ENCODE measurements at regions not wholly inside any gene's neighbourhood (a gene's known extent, or its start where the extent isn't known, plus 50 kb on each side); places are given as distances from the start of the nearest gene placed in this dataset.

DNA sequence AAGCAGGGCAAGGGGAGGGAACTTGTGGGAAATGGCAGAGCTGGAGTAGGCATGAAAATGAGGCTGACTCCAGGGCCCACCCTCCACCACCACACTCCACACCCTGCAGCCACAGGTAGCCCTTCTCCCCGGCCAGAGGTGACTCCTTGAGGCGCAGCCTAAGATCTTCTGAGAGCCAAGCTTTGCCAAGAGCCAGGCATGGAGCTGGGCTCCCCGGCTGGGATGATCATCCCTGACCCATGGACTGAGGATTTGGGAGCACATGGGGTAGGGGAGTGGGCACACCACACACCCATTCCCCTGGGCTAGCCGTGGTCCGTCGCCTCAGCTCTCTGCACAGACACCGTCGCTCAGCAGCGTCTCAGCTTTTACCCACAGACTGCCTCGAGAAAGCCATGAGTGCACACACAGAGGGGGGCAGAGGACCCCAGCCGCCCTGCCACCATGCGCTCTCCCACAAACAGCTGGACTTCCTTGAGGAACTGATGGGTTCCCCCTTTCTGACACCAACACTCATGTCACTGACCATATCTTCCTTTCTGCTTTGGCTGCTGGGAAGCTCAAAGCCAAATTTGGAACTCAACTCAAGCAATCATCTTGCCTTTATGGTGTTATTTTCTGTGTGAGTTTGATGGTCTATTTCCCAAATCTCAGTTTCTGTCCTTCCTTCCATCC lies 123.6 kb upstream of the RUNX3 start:
- WGBS (ENCODE audit: missing lambda C conversion rate) = 60% methylated on average over 12 of the region's 12 CpGs
- no peaks in the 10 kb centered on the region for H3K4me1 ChIP-seq
- no peak for ATAC-seq
- DNase-seq (ENCODE audit: low read depth in 1 of 2, low spot score in 1 of 2) = no peak
- no peak overlapping the region for H3K27ac ChIP-seq
- ChIA-PET CTCF (interaction anchor here (1.1 to 1.6 kb wide), 2 partner anchors 16 to 122 kb away, joined by 3 to 7 read pairs; no protein-coding TSS in a partner anchor), POLR2A (no interaction called here)
- H3K4me2 ChIP-seq = no peak overlapping the region
- H3K9me3 ChIP-seq = no peaks in the 10 kb centered on the region
- FAIRE-seq = no peak
- TF ChIP-seq RCOR1 (IDR thresholded peaks at IDR 0.05; ENCODE audit: low read depth, low read length) = no peak
- TF ChIP-seq SMC3 (IDR thresholded peaks at IDR 0.05) = no peak
- no peak for TF ChIP-seq ZC3H11A (IDR thresholded peaks at IDR 0.05)
- TF ChIP-seq KDM5A (IDR thresholded peaks at IDR 0.05) = no peak
- TF ChIP-seq, protein P1, sequence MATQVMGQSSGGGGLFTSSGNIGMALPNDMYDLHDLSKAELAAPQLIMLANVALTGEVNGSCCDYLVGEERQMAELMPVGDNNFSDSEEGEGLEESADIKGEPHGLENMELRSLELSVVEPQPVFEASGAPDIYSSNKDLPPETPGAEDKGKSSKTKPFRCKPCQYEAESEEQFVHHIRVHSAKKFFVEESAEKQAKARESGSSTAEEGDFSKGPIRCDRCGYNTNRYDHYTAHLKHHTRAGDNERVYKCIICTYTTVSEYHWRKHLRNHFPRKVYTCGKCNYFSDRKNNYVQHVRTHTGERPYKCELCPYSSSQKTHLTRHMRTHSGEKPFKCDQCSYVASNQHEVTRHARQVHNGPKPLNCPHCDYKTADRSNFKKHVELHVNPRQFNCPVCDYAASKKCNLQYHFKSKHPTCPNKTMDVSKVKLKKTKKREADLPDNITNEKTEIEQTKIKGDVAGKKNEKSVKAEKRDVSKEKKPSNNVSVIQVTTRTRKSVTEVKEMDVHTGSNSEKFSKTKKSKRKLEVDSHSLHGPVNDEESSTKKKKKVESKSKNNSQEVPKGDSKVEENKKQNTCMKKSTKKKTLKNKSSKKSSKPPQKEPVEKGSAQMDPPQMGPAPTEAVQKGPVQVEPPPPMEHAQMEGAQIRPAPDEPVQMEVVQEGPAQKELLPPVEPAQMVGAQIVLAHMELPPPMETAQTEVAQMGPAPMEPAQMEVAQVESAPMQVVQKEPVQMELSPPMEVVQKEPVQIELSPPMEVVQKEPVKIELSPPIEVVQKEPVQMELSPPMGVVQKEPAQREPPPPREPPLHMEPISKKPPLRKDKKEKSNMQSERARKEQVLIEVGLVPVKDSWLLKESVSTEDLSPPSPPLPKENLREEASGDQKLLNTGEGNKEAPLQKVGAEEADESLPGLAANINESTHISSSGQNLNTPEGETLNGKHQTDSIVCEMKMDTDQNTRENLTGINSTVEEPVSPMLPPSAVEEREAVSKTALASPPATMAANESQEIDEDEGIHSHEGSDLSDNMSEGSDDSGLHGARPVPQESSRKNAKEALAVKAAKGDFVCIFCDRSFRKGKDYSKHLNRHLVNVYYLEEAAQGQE (IDR thresholded peaks at IDR 0.05) = no peak
- TF ChIP-seq PBX3 (IDR thresholded peaks at IDR 0.05) = no peak
- no peak for TF ChIP-seq ELK1 (IDR thresholded peaks at IDR 0.05; ENCODE audit: low read depth, low read length)
- no peak for TF ChIP-seq HDAC2 (IDR thresholded peaks at IDR 0.05)
- TF ChIP-seq RFX5 (IDR thresholded peaks at IDR 0.05) = no peak
- TF ChIP-seq, protein P2, sequence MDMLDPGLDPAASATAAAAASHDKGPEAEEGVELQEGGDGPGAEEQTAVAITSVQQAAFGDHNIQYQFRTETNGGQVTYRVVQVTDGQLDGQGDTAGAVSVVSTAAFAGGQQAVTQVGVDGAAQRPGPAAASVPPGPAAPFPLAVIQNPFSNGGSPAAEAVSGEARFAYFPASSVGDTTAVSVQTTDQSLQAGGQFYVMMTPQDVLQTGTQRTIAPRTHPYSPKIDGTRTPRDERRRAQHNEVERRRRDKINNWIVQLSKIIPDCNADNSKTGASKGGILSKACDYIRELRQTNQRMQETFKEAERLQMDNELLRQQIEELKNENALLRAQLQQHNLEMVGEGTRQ (IDR thresholded peaks at IDR 0.05) = no peak
- no peak for TF ChIP-seq E2F6 (IDR thresholded peaks at IDR 0.05; ENCODE audit: borderline replicate concordance, low read depth)
- TF ChIP-seq EHMT2 (IDR thresholded peaks at IDR 0.05; ENCODE audit: low read depth) = no peak
- TF ChIP-seq, protein P3, sequence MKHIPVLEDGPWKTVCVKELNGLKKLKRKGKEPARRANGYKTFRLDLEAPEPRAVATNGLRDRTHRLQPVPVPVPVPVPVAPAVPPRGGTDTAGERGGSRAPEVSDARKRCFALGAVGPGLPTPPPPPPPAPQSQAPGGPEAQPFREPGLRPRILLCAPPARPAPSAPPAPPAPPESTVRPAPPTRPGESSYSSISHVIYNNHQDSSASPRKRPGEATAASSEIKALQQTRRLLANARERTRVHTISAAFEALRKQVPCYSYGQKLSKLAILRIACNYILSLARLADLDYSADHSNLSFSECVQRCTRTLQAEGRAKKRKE (CRISPR knock-in tag; IDR thresholded peaks at IDR 0.05; ENCODE audit: low read depth) = no peak
- TF ChIP-seq HOXA7 (CRISPR knock-in tag; IDR thresholded peaks at IDR 0.05) = no peak
- TF ChIP-seq MYC (IDR thresholded peaks at IDR 0.05; ENCODE audit: borderline replicate concordance, low read length) = no peak
- H3K4me3 ChIP-seq = no peak overlapping the region

DNA sequence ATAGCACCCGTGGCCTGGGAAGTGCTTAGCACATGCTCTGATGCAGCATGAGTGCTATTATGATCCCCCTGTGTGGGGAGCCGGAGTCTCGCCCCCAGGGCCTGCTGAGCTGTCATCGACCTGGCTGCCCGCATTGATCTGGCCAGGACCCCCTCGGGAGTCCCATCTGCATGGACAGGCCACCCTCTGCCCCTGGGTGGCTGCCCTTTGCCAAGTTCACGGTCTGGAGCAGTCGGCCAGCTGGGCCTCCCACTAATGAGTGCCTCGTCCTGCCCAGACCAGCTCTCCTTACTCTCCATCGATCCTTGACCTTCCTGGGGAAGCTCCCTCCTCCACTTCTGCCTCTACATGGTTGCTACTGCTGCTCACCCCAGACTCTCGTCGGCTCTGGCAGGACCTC lies 121.8 kb upstream of the RUNX3 start:
- no peaks in the 10 kb centered on the region for H3K4me1 ChIP-seq
- FAIRE-seq (no peak), DNase-seq (ENCODE audit: low read depth in 1 of 2, low spot score in 1 of 2) (no peak), ATAC-seq (no peak)
- H3K9me3 ChIP-seq = no peaks in the 10 kb centered on the region
- 24% methylated on average over 4 of the region's 12 CpGs for WGBS (ENCODE audit: missing lambda C conversion rate)
- no peak overlapping the region for H3K27ac ChIP-seq
- TF ChIP-seq HMGXB4 (CRISPR knock-in tag; IDR thresholded peaks at IDR 0.05; ENCODE audit: borderline replicate concordance) (no peak), POLR2AphosphoS2 (conservative IDR thresholded peaks at IDR 0.05; ENCODE audit: low read length) (no peak), BHLHE40 (IDR thresholded peaks at IDR 0.05; ENCODE audit: low read depth, low read length) (no peak), EP300 (IDR thresholded peaks at IDR 0.05) (no peak), PBX3 (IDR thresholded peaks at IDR 0.05) (no peak), EHMT2 (IDR thresholded peaks at IDR 0.05; ENCODE audit: low read depth) (no peak), E2F6 (IDR thresholded peaks at IDR 0.05; ENCODE audit: borderline replicate concordance, low read depth) (no peak), SMC3 (IDR thresholded peaks at IDR 0.05) (no peak)
- TF ChIP-seq, protein P3 (CRISPR knock-in tag; IDR thresholded peaks at IDR 0.05; ENCODE audit: low read depth) = no peak
- H3K4me3 ChIP-seq = no peak overlapping the region
- POLR2A ChIA-PET = no interaction called here
- CTCF ChIA-PET = interaction anchor here (0.9 to 1.6 kb wide), 2 partner anchors 50 to 120 kb away, joined by 3 to 4 read pairs; no protein-coding TSS in a partner anchor
- no peak overlapping the region for H3K4me2 ChIP-seq

Data from A549 (cell line).